Dermis blood vessel endothelial cell (primary cell): ENCODE measurements at regions not wholly inside any gene's neighbourhood (a gene's known extent, or its start where the extent isn't known, plus 50 kb on each side); places are given as distances from the start of the nearest gene placed in this dataset.

ENCODE experiments used
- DNase-seq: peaks from one replicate; pipeline ENCODE4 v3.0.0; 2010

- no peak for DNase-seq
Observed at GRCh38 chr4:127211650-127212560, 420.9 kb upstream of the INTU start.

- no peak for DNase-seq
Observed at GRCh38 chr4:127212701-127213100, 420.1 kb upstream of the INTU start.

GRCh38 chr4:127214016-127214415 lies 418.7 kb upstream of the INTU start:
- DNase-seq, result no peak

- no peak for DNase-seq
Observed at GRCh38 chr4:127214931-127215330, 417.8 kb upstream of the INTU start.

GRCh38 chr4:127217586-127218229 lies 415.0 kb upstream of the INTU start:
- no peak for DNase-seq

- DNase-seq, result no peak
Observed at GRCh38 chr4:127219232-127219631, 413.5 kb upstream of the INTU start.

GRCh38 chr4:127224556-127224955 lies 408.2 kb upstream of the INTU start:
- no peak for DNase-seq

GRCh38 chr4:127229855-127230608 lies 402.7 kb upstream of the INTU start:
- no peak for DNase-seq

- no peak for DNase-seq
Observed at GRCh38 chr4:127236889-127237288, 395.9 kb upstream of the INTU start.

GRCh38 chr4:127237581-127237980 lies 395.2 kb upstream of the INTU start:
- DNase-seq, result no peak

- DNase-seq, result no peak
Observed at GRCh38 chr4:127238956-127239475, 393.7 kb upstream of the INTU start.

- no peak for DNase-seq
Observed at GRCh38 chr4:127239902-127240763, 392.6 kb upstream of the INTU start.

GRCh38 chr4:127240764-127241105 lies 392.0 kb upstream of the INTU start:
- DNase-seq, result no peak

GRCh38 chr4:127244515-127244914 lies 388.2 kb upstream of the INTU start:
- DNase-seq, result no peak

GRCh38 chr4:127246963-127247952 lies 385.5 kb upstream of the INTU start:
- no peak for DNase-seq

- DNase-seq, result no peak
Observed at GRCh38 chr4:127249066-127249766, 383.5 kb upstream of the INTU start.

- no peak for DNase-seq
Observed at GRCh38 chr4:127249767-127250108, 383.0 kb upstream of the INTU start.

GRCh38 chr4:127250577-127250976 lies 382.2 kb upstream of the INTU start:
- no peak for DNase-seq

GRCh38 chr4:127251423-127251822 lies 381.3 kb upstream of the INTU start:
- DNase-seq, result no peak

GRCh38 chr4:127256500-127256899 lies 376.3 kb upstream of the INTU start:
- DNase-seq, result no peak
